ENCODE measurements at regions not wholly inside any gene's neighbourhood (a gene's known extent, or its start where the extent isn't known, plus 50 kb on each side); places are given as distances from the start of the nearest gene placed in this dataset.

- DNase-seq (ENCODE audit: extremely low read depth, insufficient read length): no peak
- no peaks in the 10 kb centered on the region for H3K36me3 ChIP-seq (ENCODE audit: control insufficient read depth, insufficient read depth, low read length)
- no peak for TF ChIP-seq CTCF (IDR thresholded peaks at IDR 0.05; ENCODE audit: insufficient read depth, low read length, poor library complexity, severe bottlenecking)
- no peak overlapping the region for H3K4me3 ChIP-seq (replicated peaks; ENCODE audit: low read depth, low read length)
- no peaks in the 10 kb centered on the region for H3K27me3 ChIP-seq (replicated peaks; ENCODE audit: control insufficient read depth, insufficient read depth, low read length)
Observed at GRCh38 chr16:60739737-60740683, 1296.2 kb downstream of the CDH8 start.

- Histone ChIP-seq H3K27me3 (replicated peaks; ENCODE audit: control insufficient read depth, insufficient read depth, low read length) (no peaks in the 10 kb centered on the region), H3K4me3 (replicated peaks; ENCODE audit: low read depth, low read length) (no peak overlapping the region), H3K36me3 (ENCODE audit: control insufficient read depth, insufficient read depth, low read length) (no peaks in the 10 kb centered on the region)
- no peak for TF ChIP-seq CTCF (IDR thresholded peaks at IDR 0.05; ENCODE audit: insufficient read depth, low read length, poor library complexity, severe bottlenecking)
- no peak for DNase-seq (ENCODE audit: extremely low read depth, insufficient read length)
Observed at GRCh38 chr16:60731329-60732050, 1304.7 kb downstream of the CDH8 start.

- no peak for TF ChIP-seq CTCF (IDR thresholded peaks at IDR 0.05; ENCODE audit: insufficient read depth, low read length, poor library complexity, severe bottlenecking)
- Histone ChIP-seq H3K4me3 (replicated peaks; ENCODE audit: low read depth, low read length) (no peak overlapping the region), H3K27me3 (replicated peaks; ENCODE audit: control insufficient read depth, insufficient read depth, low read length) (no peaks in the 10 kb centered on the region), H3K36me3 (ENCODE audit: control insufficient read depth, insufficient read depth, low read length) (no peaks in the 10 kb centered on the region)
- no peak for DNase-seq (ENCODE audit: extremely low read depth, insufficient read length)
Observed at GRCh38 chr16:60729051-60729450, 1307.2 kb downstream of the CDH8 start.

GRCh38 chr16:60727851-60728250 lies 1308.4 kb downstream of the CDH8 start:
- Histone ChIP-seq H3K27me3 (replicated peaks; ENCODE audit: control insufficient read depth, insufficient read depth, low read length) (no peaks in the 10 kb centered on the region), H3K4me3 (replicated peaks; ENCODE audit: low read depth, low read length) (no peak overlapping the region), H3K36me3 (ENCODE audit: control insufficient read depth, insufficient read depth, low read length) (no peaks in the 10 kb centered on the region)
- no peak for DNase-seq (ENCODE audit: extremely low read depth, insufficient read length)
- no peak for TF ChIP-seq CTCF (IDR thresholded peaks at IDR 0.05; ENCODE audit: insufficient read depth, low read length, poor library complexity, severe bottlenecking)

GRCh38 chr16:60720060-60720459 lies 1316.2 kb downstream of the CDH8 start:
- no peak for DNase-seq (ENCODE audit: extremely low read depth, insufficient read length)
- Histone ChIP-seq H3K27me3 (replicated peaks; ENCODE audit: control insufficient read depth, insufficient read depth, low read length) (no peaks in the 10 kb centered on the region), H3K4me3 (replicated peaks; ENCODE audit: low read depth, low read length) (no peak overlapping the region), H3K36me3 (ENCODE audit: control insufficient read depth, insufficient read depth, low read length) (no peaks in the 10 kb centered on the region)
- no peak for TF ChIP-seq CTCF (IDR thresholded peaks at IDR 0.05; ENCODE audit: insufficient read depth, low read length, poor library complexity, severe bottlenecking)

Measured in GM06990 (cell line).